GM21717 (cell line): ENCODE measurements at regions not wholly inside any gene's neighbourhood (a gene's known extent, or its start where the extent isn't known, plus 50 kb on each side); places are given as distances from the start of the nearest gene placed in this dataset.
"Not testable (repeated sequence)": the region's sequence is repeated elsewhere in the genome, so short reads cannot be mapped to it uniquely, and the experiment has no call there.

ENCODE experiments used
- ATAC-seq: cut with Tn5 transposase; IDR thresholded peaks from one replicate; pipeline ENCODE4 v1.9.1; 2021; ENCODE audit warnings: mild to moderate bottlenecking, moderate library complexity; ENCODE audit not compliant: unreplicated experiment

DNA sequence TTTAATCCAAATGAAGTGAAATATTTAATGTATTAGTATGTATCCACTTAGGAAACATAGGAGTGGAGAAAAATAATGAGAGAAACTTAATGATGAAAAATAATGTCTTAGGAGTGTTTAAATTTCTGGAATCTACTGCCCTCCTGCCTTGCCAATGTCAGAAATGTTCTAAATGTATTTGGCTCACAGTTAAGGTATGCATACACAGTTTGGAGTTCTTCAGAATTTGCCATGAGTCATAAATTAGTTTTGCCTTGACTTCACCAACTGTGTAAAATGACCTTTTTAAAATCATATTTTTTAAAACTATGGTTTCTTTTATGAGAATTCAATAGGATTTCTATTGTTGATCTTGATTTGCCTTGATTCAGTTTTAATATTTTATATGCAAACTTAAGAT, 191.7 kb upstream of the HSF2 start:
- ATAC-seq = no peak

- ATAC-seq = no peak
These were observed 184.7 kb upstream of the HSF2 start for GRCh38 chr6:122214605-122215318.

- no peak for ATAC-seq
These were observed 179.2 kb upstream of the HSF2 start for GRCh38 chr6:122220254-122220653.

- ATAC-seq = no peak
These were observed 176.7 kb upstream of the HSF2 start for GRCh38 chr6:122222761-122223160.

DNA sequence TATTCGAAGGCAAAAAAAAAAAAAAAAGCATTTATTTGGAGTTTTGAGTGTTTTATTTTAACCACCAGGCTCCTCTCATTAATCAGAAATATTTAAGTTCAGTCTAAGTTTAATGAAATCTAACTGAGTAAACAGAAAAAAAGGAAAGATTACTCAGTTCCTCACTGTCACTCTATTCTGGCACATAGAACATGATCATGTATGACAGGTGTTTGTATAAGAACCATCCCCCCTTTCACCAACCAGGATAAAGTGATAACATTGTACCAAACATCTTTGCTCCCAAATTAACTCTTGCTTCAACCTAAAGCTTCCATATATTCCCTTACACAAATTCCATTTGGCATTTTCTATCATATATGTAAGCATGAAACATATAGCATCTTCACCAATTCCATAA, 176.2 kb upstream of the HSF2 start:
- ATAC-seq = no peak

GRCh38 chr6:122238861-122239260, 160.6 kb upstream of the HSF2 start:
- no peak for ATAC-seq

DNA sequence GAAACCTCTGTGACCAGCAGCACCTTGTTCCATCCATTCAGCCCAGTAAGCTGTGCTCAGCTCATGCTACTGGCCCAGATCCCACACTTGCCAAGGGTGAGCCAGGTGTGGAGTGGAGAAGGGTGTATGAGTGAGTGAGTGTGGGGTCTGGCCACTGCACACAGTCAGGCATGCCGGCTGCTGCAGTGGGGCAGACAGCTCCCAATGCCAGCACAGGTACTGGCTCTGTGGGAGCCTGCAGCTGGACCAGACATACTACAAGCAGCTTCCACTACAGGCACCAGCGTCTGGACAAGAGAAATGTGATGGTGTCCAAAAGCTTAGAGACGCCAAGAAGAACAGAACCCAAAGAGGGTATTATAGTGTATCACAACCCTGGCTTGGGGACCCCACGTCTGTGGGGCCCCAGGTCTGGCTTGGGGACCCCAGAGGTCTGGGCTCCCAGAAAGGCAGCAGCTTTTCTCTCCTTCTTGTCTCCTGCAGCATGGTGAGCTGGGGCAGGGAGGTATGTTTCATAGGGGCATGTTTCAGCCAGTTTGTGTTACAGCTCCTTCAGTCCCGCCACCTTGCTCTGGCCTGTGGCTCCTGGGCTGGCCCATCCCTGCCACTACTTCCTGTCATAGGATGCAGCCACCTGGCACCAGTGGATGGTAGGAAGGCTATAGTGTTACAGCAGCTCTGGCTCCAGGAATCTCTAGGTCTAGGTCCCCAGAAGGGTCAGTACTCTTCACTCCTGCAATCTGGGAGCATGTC, 152.4 kb upstream of the HSF2 start:
- no peak for ATAC-seq

DNA sequence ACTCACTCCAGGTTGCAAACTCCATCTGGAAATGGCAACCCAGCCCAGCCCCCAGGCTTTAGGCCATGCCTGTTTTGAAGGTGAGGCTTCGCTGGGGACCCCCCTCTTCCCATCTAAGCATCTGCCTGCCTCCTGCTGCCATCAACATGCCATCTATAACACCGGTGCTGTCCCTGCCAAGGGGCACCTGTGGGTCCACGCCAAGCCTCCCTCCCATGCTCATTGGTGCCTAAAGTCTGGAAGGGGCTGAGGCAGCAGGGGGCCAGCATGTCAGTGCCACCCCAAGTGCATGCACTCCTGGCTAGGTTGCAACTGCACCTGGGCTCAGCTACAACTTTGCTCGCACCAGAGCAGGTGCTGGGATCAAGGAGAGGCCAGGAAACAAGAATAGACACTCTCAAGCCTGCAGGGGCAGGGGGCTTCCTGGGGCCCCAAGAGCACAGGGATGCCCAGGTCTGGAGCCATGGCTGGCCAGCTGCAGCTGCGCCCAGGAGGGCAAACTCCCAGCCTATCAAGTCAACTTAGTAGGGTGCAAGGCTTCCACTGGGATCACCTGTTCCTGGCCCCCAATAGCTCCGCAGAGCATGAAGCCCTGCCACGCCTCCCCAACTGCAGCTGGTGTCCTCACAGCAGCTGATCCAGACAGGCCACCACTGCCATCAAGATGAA, 151.3 kb upstream of the HSF2 start:
- no peak for ATAC-seq

- no peak for ATAC-seq
These were observed 150.6 kb upstream of the HSF2 start for GRCh38 chr6:122248844-122249243.

GRCh38 chr6:122258839-122259238, 140.6 kb upstream of the HSF2 start:
- ATAC-seq = no peak

GRCh38 chr6:122264557-122264956, 134.9 kb upstream of the HSF2 start:
- ATAC-seq = no peak

DNA sequence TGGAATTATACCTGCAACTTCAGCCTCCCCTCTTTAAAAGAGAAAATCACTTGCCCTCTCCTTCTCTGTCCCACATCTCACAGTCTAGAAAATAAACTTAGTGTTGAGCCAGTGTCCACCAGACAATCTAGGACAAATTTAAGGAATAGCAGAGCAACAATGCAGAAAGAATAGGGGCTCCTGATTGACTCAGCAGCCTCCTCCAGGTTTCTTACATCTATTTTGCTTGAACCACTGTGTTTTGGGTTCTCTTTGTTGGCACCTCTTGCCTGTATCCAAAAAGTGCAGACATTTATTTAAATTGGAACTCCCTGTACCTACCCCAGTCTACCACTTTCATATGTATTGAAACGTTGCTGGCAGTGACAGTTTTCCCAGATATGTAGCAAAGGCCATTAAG, 133.7 kb upstream of the HSF2 start:
- ATAC-seq = no peak

DNA sequence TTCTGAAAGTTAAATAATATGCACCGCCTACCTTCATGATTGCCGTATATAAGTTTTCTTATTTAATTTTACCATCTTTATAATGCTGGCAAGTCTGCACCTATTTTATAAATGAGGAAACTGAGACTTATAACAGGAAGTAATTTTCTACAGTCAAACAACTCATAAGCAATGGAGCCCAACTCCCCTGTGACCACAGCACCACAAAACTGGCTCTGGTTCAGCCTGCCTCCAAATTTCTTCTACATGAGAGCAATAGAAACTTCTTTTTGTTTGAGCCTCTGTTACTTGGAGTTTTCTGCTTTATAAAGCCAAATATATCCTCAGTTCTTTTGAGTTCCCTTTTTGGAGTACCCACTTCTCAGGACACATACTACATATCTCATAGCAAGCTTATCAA, 131.1 kb upstream of the HSF2 start:
- no peak for ATAC-seq

GRCh38 chr6:122276637-122277036, 122.8 kb upstream of the HSF2 start:
- ATAC-seq = no peak

DNA sequence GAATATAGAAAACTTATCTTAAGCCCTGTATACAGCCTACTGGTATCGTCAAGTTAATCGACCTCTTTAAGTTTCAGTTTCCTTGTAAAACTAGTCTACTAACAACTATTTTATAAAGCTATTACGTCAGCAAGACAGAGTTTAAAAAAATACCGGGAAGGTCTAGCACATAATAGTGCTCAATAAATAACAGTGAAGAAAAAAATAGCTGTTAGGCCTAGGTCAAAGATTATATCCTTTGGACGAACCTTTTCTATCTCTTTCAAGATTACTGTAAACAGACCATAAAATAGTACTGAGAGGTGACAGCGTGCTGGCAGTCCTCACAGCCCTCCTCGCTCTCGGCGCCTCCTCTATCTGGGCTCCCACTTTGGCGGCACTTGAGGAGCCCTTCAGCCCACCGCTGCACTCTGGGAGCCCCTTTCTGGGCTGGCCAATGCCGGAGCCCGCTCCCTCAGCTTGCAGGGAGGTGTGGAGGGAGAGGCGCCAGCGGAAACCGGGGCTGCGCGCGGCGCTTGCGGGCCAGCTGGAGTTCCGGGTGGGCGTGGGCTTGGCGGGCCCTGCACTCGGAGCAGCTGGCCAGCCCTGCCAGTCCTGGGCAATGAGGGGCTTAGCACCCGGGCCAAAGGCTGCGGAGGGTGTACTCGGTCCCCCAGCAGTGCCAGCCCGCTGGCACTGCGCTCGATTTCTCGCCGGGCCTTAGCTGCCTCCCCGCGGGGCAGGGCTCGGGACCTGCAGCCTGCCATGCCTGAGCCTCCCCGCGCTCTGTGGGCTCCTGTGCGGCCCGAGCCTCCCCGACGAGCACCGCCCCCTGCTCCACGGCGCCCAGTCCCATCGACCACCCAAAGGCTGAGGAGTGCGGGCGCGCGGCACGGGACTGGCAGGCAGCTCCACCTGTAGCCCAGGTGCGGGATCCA, 119.1 kb upstream of the HSF2 start:
- not testable (repeated sequence) for ATAC-seq

- no peak for ATAC-seq
These were observed 115.6 kb upstream of the HSF2 start for GRCh38 chr6:122283884-122284283.

DNA sequence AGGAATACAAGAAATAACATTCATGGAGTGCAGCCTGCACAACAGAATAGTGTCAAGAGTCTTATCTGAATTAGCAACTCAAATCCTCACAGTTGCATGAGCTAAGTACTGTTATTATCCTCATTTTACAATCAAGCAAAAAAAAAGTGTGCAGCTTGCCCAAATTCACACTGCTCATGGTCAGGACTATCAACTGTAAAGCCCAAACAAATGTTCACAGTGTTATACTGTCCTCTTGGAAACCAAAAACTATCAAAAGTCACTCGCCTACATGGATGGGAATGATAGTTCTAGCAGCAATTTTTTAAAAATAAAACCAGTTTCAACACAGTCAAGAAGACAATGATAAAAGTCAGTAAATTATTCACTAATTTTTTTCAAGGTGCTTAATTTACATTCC, 114.6 kb upstream of the HSF2 start:
- ATAC-seq = no peak

DNA sequence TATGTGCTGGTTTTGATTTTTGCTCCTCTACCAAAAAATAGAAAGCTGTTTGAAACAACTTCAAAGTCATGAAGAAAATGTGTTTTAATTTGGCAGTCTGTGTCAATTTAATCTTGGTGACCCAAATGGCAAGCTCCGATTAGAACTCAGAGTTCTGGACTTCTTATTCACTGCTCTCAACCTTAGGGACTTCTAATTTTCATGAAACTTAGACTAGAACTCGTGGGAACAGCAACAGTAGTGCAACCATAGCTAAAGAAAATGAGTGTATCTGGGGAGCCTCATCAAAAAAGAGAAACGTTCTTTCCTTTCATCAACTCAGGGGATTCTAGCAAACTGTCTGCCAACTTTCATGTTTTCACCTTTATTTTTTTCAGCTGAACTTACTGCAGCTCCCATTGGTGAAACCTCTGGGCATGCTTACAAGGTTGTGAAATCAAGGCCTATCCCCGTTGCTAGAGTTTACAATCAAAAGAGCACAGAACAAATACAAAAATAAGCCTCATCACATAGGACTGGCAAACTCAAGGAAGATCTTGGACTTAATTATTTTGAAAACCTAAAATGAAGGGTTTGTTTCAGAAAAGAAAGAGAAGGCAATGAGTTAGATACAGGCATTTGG, 114.0 kb upstream of the HSF2 start:
- no peak for ATAC-seq

DNA sequence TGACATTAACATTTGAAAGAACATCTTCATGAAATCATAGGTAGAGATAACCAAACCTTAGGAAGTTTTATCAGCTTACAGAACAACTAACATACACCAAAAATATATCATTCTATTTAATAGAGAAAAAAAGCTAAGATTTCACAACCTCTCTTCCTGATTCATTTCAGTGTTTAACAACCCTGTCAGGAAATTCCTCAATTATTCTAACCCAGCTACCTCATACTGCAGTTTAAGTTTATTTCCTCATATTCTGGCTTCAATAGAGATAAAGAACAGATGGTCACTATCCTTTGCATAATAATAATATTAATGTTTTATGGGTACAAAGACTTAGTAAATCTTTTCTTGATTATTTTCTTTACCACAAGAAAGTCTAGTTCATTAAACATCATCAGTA, 112.9 kb upstream of the HSF2 start:
- no peak for ATAC-seq

GRCh38 chr6:122289762-122290539, 109.5 kb upstream of the HSF2 start:
- ATAC-seq = no peak
